Memory B cell (primary cell): ENCODE measurements at regions not wholly inside any gene's neighbourhood (a gene's known extent, or its start where the extent isn't known, plus 50 kb on each side); places are given as distances from the start of the nearest gene placed in this dataset.

Experiments used
- ATAC-seq: fragments of 150-1000 bp; cut with Tn5 transposase; 2 replicates; pipeline ENCODE4 v1.10.0; 2021; ENCODE audit warnings: low read depth, mild to moderate bottlenecking, moderate library complexity
- DNase-seq, 2 donors: peaks; one replicate each; pipeline ENCODE4 v3.0.0; 2022; ENCODE audit warnings: low spot score in 2 of 2
- H3K27ac Mint-ChIP-seq: one replicate; pipeline ENCODE4 v1.8.0; 2022; ENCODE audit warnings: mild to moderate bottlenecking, moderate library complexity, mixed read lengths
- H3K27me3 Mint-ChIP-seq: one replicate; pipeline ENCODE4 v1.8.0; 2022; ENCODE audit warnings: mixed read lengths
- H3K36me3 Mint-ChIP-seq: one replicate; pipeline ENCODE4 v1.8.0; 2022; ENCODE audit warnings: mild to moderate bottlenecking, mixed read lengths
- H3K4me1 Mint-ChIP-seq: one replicate; pipeline ENCODE4 v1.8.0; 2022; ENCODE audit warnings: mixed read lengths
- H3K4me3 Mint-ChIP-seq: one replicate; pipeline ENCODE4 v1.8.0; 2022; ENCODE audit warnings: mild to moderate bottlenecking, moderate library complexity, mixed read lengths
- H3K9me3 Mint-ChIP-seq: one replicate; pipeline ENCODE4 v1.8.0; 2022; ENCODE audit warnings: mixed read lengths

DNA sequence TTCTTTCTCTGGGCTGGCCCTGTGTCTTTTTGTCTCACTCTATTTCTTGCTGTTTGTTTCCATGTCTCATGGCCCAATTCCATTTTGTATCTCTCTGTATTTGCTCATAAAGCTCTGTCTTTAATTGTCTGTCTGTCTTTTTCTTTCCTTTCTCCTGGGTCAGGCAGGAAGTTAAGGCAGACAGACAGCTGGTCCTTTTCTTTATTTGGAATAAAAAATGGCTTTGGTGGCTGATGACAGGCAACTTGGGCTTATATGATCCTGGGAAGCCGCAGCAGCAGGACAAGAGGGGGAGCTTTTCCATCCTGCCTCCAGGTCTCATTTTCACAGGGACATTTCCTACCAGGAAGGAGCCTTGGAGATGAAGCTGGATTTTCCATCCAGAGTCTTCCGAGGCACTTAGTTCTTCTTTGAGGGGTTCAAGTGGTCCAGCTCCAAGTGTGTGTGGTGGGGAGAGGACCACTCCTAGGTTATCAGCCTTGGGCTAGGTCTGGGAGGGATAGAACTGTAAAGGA is 138.7 kb downstream of the TDRD15 start:
- ATAC-seq, result no peak
- H3K4me1 Mint-ChIP-seq, result no peaks in the 10 kb centered on the region

DNA sequence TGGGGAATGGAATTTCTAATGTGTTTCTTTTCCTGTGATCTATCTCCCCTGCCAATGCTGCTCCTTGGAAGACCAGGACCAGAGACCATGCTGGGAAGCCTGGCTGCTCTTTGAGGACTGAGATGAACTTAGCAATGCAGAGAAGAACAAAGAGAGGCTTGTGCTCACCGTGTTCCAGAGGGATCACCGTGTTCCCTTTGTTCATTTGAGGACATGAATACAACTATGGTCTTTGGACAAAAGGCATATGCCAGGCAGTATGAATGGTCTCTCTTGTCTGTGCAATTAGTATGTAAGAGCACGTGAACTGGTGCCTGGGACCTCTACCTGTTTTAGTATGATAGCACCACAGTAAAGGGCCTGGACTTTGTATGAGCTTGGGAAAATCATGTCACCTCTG is 139.9 kb downstream of the TDRD15 start:
- H3K4me1 Mint-ChIP-seq, result no peaks in the 10 kb centered on the region
- DNase-seq (no peak), ATAC-seq (no peak)
- H3K27ac Mint-ChIP-seq, result no peak overlapping the region
- no peaks in the 10 kb centered on the region for H3K27me3 Mint-ChIP-seq
- no peaks in the 10 kb centered on the region for H3K36me3 Mint-ChIP-seq
- H3K4me3 Mint-ChIP-seq, result no peak overlapping the region
- no peaks in the 10 kb centered on the region for H3K9me3 Mint-ChIP-seq

More for the DNA sequence above, 138.7 kb downstream of the TDRD15 start:
- H3K27ac Mint-ChIP-seq, result no peak overlapping the region
- H3K4me3 Mint-ChIP-seq, result no peak overlapping the region
- H3K9me3 Mint-ChIP-seq, result no peaks in the 10 kb centered on the region
- H3K36me3 Mint-ChIP-seq, result no peaks in the 10 kb centered on the region
- no peaks in the 10 kb centered on the region for H3K27me3 Mint-ChIP-seq
- DNase-seq, result no peak

DNA sequence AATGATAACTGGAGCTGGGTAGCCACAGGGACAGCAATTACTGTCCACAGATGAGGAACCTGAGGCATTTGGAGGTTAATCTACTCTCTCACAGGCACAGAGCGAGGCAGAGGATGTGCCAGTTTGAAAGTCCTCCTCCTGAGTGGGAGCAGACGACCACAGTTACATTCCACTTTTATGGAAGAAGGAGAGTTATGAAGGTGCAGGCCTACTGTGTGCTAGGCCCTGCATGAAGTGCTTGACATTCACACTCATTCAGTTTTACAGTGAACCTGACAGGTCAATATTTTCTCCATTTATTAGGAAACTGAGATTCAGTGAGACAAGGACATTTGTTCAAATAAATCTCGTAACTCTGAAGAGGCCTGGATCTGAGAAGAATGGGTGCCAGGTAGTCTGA is 142.0 kb downstream of the TDRD15 start:
- no peak for DNase-seq
- Mint-ChIP-seq H3K27ac (no peak overlapping the region), H3K4me3 (no peak overlapping the region), H3K27me3 (peaks cover 3% of the 10 kb centered on the region), H3K36me3 (no peaks in the 10 kb centered on the region), H3K9me3 (no peaks in the 10 kb centered on the region), H3K4me1 (no peaks in the 10 kb centered on the region)
- no peak for ATAC-seq

DNA sequence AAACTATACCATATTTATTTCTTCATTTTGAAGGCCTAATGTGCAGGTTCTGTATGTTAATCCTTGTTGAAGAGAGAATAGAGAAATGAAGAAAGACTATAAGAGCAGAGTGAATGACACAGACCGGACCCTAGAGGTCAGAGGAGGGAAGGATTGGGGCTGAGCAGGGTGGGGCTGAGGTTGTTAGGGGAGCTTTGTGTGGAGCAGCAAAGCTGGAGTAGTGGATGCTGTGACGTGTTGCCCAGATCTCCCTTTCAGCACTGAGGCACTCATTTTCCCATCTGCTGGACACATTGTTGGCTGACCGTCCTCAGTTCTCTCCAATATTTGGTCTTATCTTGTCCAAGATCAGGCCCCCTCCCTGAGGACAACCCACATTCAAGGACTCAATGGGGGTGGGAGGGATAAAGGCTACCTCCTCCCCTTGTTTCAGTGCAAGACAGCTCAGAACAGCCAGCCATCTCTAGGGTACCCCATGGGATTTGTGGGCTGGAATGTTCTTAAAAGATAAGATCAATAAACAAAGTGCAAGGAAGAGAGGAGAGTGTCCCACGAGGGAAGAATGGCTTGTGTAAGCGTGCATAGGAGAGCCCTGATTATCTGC is 143.6 kb downstream of the TDRD15 start:
- H3K4me3 Mint-ChIP-seq, result no peak overlapping the region
- H3K27ac Mint-ChIP-seq, result no peak overlapping the region
- no peaks in the 10 kb centered on the region for H3K9me3 Mint-ChIP-seq
- H3K4me1 Mint-ChIP-seq, result no peaks in the 10 kb centered on the region
- no peak for DNase-seq
- ATAC-seq, result no peak
- no peaks in the 10 kb centered on the region for H3K36me3 Mint-ChIP-seq
- peaks cover 9% of the 10 kb centered on the region for H3K27me3 Mint-ChIP-seq

DNA sequence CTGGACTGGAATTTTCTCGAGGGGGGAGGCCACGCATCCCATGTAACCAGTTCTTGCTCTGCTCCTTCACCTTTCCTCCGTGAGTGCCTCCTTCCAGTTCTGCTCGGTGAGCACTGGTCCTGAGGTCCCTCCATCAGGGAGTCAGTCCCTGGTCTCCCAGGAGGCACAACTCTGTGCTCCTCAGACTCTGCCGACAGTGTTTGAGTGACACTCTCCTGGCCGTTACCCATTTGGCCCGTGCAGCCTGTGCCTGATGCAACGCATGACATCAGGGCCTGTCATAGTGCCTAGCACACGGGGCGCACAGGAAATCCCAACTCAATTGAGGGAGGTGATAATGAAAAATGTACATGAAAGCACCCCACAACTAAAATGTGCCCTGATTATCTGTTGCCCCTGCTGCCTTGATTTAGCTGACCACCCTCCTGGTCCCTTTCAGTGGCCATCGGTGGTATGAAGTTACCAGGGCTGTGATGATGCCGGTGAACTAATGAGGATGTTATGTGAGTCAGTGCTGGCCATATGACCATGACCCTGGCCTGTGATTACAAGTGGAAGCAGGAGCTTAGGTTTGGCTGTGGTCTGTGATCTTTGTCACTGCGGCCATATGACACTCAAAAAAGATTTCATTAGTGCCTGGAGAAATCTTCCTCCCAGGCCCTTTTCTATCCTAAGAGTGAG is 144.6 kb downstream of the TDRD15 start:
- H3K4me1 Mint-ChIP-seq, result no peaks in the 10 kb centered on the region
- ATAC-seq, result no peak
- no peaks in the 10 kb centered on the region for H3K9me3 Mint-ChIP-seq
- no peaks in the 10 kb centered on the region for H3K36me3 Mint-ChIP-seq
- DNase-seq, result no peak
- H3K4me3 Mint-ChIP-seq, result no peak overlapping the region
- no peak overlapping the region for H3K27ac Mint-ChIP-seq
- peaks cover 10% of the 10 kb centered on the region for H3K27me3 Mint-ChIP-seq

DNA sequence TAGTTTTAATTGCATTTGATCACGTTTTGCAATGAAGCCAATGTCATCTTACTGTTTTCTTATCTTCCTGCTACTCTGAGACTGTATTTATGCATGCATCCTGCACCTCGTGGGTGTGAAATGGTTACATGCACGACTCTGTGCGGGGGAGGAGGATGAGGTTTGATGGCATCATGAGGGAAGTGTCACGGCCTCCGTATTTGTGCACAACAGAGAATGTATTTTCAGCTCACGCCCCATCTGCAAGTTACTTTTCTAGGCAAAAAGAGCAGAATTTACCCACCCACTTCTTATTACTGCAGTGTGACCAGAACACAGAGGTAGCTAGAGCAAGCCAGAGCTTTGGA is 145.1 kb downstream of the TDRD15 start:
- ATAC-seq (no peak), DNase-seq (no peak)
- Mint-ChIP-seq H3K9me3 (no peaks in the 10 kb centered on the region), H3K4me3 (no peak overlapping the region), H3K4me1 (no peaks in the 10 kb centered on the region), H3K27ac (no peak overlapping the region), H3K27me3 (peaks cover 10% of the 10 kb centered on the region), H3K36me3 (no peaks in the 10 kb centered on the region)

DNA sequence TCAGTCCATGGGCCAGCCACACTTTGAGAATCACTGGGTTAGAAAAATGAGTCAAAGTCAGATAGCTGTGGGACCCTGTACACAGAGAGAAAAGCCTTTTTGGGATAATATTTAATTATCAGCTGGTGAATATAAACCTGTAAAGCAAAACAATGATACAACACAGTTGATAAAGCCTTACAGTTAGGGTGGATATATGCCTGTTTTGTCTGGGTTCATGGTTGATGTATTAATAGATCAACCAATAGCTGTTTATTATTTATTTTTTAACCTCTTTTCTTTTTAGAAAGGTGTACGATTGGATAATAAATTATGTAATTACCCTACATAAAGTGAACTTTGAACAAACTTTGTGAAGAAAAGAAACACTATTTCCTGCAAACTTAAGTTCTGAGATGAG is 145.6 kb downstream of the TDRD15 start:
- H3K9me3 Mint-ChIP-seq, result no peaks in the 10 kb centered on the region
- H3K36me3 Mint-ChIP-seq, result no peaks in the 10 kb centered on the region
- H3K27ac Mint-ChIP-seq, result no peak overlapping the region
- ATAC-seq (no peak), DNase-seq (no peak)
- H3K4me3 Mint-ChIP-seq, result no peak overlapping the region
- no peaks in the 10 kb centered on the region for H3K4me1 Mint-ChIP-seq
- peaks cover 10% of the 10 kb centered on the region for H3K27me3 Mint-ChIP-seq

DNA sequence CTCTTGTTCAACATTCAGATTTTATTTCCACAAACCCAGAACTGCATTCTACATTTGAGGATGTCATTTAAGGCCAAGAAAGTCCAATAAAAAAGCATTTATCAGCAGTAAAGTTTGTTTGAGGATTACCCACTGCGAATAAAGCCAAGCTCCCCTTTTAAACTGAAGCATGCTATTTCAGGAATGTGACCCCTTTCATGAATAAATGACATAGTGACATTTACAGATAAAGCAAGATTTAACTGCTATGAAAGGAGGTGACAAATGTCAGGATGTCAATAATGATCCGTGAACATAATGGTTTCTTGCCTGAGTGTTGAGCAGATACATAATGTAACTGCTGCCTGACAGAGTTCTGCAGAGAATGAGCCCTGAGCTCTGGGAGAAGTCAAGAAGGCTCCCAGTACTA is 146.3 kb downstream of the TDRD15 start:
- no peaks in the 10 kb centered on the region for H3K9me3 Mint-ChIP-seq
- H3K36me3 Mint-ChIP-seq, result no peaks in the 10 kb centered on the region
- H3K4me1 Mint-ChIP-seq, result no peaks in the 10 kb centered on the region
- no peak for ATAC-seq
- no peak overlapping the region for H3K27ac Mint-ChIP-seq
- no peak for DNase-seq
- peaks cover 10% of the 10 kb centered on the region for H3K27me3 Mint-ChIP-seq
- no peak overlapping the region for H3K4me3 Mint-ChIP-seq

DNA sequence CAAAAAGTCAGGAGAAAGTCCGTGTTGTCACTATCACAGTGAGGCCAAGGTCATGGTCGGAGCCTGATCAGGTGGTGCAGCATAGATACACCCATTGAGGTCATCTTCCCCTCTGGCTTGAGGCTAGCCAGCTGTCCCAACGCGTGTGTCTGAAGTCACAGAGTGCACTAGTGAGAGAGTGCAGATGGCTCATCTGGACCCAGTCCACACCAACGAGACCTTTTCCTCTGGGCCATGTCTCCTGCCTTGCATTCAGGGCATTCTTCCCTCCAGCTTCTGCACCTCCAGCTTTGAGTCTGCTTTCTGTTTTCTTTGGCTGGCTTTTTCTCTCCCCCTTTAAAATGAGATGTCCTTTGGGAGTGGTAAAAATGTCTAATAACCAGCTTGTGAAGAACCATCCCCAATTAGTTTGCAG is 146.9 kb downstream of the TDRD15 start:
- ATAC-seq (no peak), DNase-seq (no peak)
- no peak overlapping the region for H3K4me3 Mint-ChIP-seq
- no peaks in the 10 kb centered on the region for H3K36me3 Mint-ChIP-seq
- no peak overlapping the region for H3K27ac Mint-ChIP-seq
- H3K4me1 Mint-ChIP-seq, result no peaks in the 10 kb centered on the region
- peaks cover 10% of the 10 kb centered on the region for H3K27me3 Mint-ChIP-seq
- H3K9me3 Mint-ChIP-seq, result no peaks in the 10 kb centered on the region

DNA sequence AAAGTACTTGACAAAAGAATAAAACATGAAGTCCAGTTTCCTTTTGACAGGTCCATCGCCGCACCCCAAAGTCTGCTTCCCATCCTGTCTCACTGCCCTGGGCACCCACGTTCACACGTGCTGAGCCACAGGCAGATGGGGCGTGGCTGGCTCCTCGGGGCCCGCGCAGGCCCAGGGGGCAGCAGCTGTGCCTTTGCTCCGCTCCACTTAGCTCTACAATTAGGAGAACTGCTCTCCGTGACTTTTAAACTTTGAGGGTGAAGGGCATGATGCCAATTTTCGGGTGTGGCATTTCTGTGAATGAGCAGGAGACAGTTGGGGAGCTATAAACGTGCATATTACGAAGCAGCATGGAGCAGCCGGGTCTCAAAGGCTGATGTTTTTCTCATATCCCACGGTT is 152.4 kb downstream of the TDRD15 start:
- H3K9me3 Mint-ChIP-seq, result no peaks in the 10 kb centered on the region
- no peaks in the 10 kb centered on the region for H3K36me3 Mint-ChIP-seq
- peaks cover 7% of the 10 kb centered on the region for H3K27me3 Mint-ChIP-seq
- DNase-seq, result no peak
- ATAC-seq, result no peak
- no peak overlapping the region for H3K4me3 Mint-ChIP-seq
- H3K4me1 Mint-ChIP-seq, result no peaks in the 10 kb centered on the region
- H3K27ac Mint-ChIP-seq, result no peak overlapping the region

DNA sequence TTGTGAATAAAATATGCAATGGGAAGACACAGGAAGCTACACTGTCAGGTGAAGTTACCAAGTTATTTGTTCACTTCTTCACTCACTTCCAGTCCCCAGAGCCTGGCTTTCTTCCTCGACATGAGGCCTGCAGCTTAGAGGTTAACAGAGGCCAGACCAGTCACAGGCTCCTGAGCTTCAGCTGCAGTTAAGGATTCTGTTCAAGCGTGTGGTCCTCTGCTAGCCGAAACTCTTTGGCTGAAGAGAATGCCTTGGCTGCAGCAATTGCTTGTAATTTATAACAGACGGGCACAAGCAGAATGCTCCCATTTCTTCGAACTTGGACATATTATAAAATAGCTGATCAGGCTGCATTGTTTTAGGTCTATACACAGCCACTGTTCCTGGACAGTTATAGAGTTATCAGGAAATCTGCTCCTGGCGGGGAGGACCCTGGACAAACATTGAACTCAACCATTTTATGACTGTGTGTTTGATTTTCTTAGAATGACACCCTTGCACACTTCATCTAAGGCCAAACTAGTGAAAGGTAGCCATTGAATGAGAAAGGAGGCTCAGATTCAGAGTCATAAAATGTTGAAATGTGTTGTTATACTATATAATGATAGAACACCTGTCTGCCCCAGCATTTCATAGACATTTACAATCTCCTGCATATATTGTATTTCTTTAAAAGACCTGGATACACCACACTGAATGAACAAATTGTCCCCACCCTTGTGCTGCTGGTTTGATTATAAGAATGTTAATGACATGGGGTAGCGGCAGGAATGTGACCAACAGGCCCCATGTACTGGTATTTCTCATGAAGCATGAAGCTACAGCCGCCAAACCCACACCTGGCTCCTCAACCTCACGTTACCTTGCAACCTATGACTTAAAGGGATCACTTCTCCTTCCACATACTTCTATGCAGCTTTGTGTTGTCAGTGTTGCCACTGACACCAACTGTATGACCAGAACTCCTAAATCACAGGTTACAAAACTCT is 153.6 kb downstream of the TDRD15 start:
- no peak overlapping the region for H3K4me3 Mint-ChIP-seq
- DNase-seq, result no peak
- no peak overlapping the region for H3K27ac Mint-ChIP-seq
- H3K36me3 Mint-ChIP-seq, result no peaks in the 10 kb centered on the region
- H3K4me1 Mint-ChIP-seq, result no peaks in the 10 kb centered on the region
- peaks cover 4% of the 10 kb centered on the region for H3K27me3 Mint-ChIP-seq
- no peak for ATAC-seq
- no peaks in the 10 kb centered on the region for H3K9me3 Mint-ChIP-seq

DNA sequence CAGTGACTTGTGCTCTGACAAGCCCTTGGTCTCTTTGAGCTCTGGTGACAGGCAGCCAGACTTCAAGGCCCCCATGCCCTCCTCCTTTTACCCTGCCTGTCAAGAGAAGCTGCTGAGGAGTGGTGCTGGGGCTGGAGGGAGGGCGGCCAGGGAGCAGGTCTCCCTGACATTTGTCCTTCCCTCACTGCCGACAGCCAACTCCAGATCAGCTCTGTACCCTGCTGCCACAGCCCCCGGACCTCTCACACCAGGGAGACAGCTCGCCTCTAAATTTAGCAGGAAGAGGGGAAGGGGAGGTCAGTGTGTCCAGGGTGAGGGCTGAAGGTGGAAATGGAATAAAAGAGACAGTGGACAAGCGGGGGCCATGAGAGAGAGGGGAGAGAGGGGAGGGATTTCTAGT is 155.8 kb downstream of the TDRD15 start:
- Mint-ChIP-seq H3K27me3 (peaks cover 3% of the 10 kb centered on the region), H3K36me3 (no peaks in the 10 kb centered on the region), H3K9me3 (no peaks in the 10 kb centered on the region), H3K27ac (no peak overlapping the region), H3K4me3 (no peak overlapping the region), H3K4me1 (no peaks in the 10 kb centered on the region)
- ATAC-seq, result no peak
- DNase-seq, result no peak

DNA sequence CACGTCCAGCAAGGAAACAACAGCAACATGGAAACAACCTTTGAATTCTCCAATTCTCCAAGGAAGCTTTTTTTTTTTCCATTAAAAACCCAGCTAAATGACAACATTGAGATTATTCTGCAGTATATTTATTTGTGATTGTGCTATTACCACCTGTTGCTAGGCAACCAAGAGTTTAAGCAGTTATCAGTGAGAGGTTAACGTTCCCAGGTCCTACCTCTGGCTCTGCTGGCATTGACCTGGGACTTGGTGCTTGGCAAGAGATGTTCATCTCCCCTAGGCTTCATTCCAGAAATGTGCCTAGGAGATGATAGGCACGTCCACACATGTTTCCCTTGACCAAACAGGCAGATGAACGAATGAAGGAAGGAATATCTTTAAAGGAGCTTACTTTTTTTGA is 157.0 kb downstream of the TDRD15 start:
- H3K4me1 Mint-ChIP-seq, result no peaks in the 10 kb centered on the region
- H3K27ac Mint-ChIP-seq, result no peak overlapping the region
- H3K4me3 Mint-ChIP-seq, result no peak overlapping the region
- no peaks in the 10 kb centered on the region for H3K36me3 Mint-ChIP-seq
- no peak for ATAC-seq
- DNase-seq, result no peak
- no peaks in the 10 kb centered on the region for H3K9me3 Mint-ChIP-seq
- H3K27me3 Mint-ChIP-seq, result peaks cover 5% of the 10 kb centered on the region

DNA sequence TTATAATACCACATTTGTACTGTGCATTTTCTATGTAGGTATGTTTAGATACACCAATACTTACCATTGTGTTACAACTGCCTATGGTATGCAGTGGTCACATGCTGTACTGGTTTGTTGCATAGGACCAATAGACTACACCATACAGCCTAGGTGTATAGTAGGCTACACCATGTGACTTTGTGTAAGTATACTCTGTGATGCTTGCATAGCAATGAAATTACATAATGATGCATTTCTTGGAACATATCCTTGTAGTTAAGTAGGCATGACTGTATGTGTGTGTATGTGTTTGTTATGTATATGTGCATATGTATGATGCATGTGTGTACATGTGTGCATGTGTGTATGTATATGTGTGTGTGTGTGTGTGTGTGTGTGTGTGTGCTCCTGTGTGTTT is 157.6 kb downstream of the TDRD15 start:
- Mint-ChIP-seq H3K27ac (no peak overlapping the region), H3K4me3 (no peak overlapping the region), H3K36me3 (no peaks in the 10 kb centered on the region), H3K4me1 (no peaks in the 10 kb centered on the region), H3K9me3 (no peaks in the 10 kb centered on the region), H3K27me3 (peaks cover 5% of the 10 kb centered on the region)
- ATAC-seq, result no peak
- no peak for DNase-seq
